Heart left ventricle (tissue), 16 donors: ENCODE measurements at regions not wholly inside any gene's neighbourhood (a gene's known extent, or its start where the extent isn't known, plus 50 kb on each side); places are given as distances from the start of the nearest gene placed in this dataset.
"Not testable (repeated sequence)": the region's sequence is repeated elsewhere in the genome, so short reads cannot be mapped to it uniquely, and the experiment has no call there.

Experiments used
- ATAC-seq, 4 donors: fragments of 200-7000 bp; cut with Tn5 transposase; one replicate each; pipeline ENCODE4 v1.9.1; 2020 to 2022; ENCODE audit warnings: moderate library complexity in 4 of 4, mild to moderate bottlenecking in 3 of 4, moderate number of reproducible peaks in 1 of 4
- DNase-seq, 5 donors: peaks; one replicate each; pipeline ENCODE4 v3.0.0-alpha.2; 2020
- H3K27ac ChIP-seq, 12 donors: fragments of 200-600 bp; sonication (generic) in 4 of 12; one replicate each; pipeline versions ENCODE4 v1.5.0 to v1.8.0; 2016 to 2022; ENCODE audit warnings: mild to moderate bottlenecking in 2 of 12
- H3K27me3 ChIP-seq, 9 donors: fragments of 200-600 bp; sonication (generic) in 2 of 9; one replicate each; pipeline versions ENCODE4 v1.5.1 to v1.8.0; 2016 to 2022; ENCODE audit warnings: mild to moderate bottlenecking in 3 of 9
- H3K36me3 ChIP-seq, 9 donors: fragments of 200-600 bp; sonication (generic) in 2 of 9; one replicate each; pipeline versions ENCODE4 v1.5.0 to v1.8.0; 2018 to 2022; ENCODE audit warnings: mild to moderate bottlenecking in 2 of 9
- H3K4me1 ChIP-seq, 12 donors: fragments of 200-600 bp; sonication (generic) in 4 of 12; one replicate each; pipeline versions ENCODE4 v1.5.0 to v1.8.0; 2016 to 2022; ENCODE audit warnings: mild to moderate bottlenecking in 3 of 12
- H3K4me3 ChIP-seq, 12 donors: fragments of 200-600 bp; sonication (generic) in 4 of 12; one replicate each; pipeline versions ENCODE4 v1.5.0 to v1.8.0; 2017 to 2022; ENCODE audit warnings: mild to moderate bottlenecking in 9 of 12, moderate library complexity in 4 of 12
- H3K9me3 ChIP-seq, 12 donors: fragments of 200-600 bp; sonication (generic) in 4 of 12; one replicate each; pipeline versions ENCODE4 v1.5.0 to v1.8.0; 2016 to 2022; ENCODE audit warnings: mild to moderate bottlenecking in 1 of 12
- CTCF ChIP-seq, 12 donors: fragments of 200-600 bp; sonication (generic) in 4 of 12; IDR thresholded peaks; one replicate each; pipeline versions ENCODE4 v1.5.0 to v1.8.0; 2018 to 2022; ENCODE audit warnings: antibody characterized with exemption in 12 of 12, mild to moderate bottlenecking in 5 of 12
- POLR2A ChIP-seq, 2 donors: fragments of 450-650 bp; IDR thresholded peaks; one replicate each; pipeline ENCODE4 v1.6.1; 2017; ENCODE audit warnings: antibody characterized with exemption in 2 of 2, mild to moderate bottlenecking in 2 of 2, moderate library complexity in 2 of 2
- WGBS, 4 donors: extraction: QIAGEN DNeasy Blood & Tissue Kit in 2 of 4; methylation state at CpG; one replicate each; pipeline versions ENCODE4 v1.1.5 to v1.1.7; 2013 to 2018; 5-methylcytosine and 5-hydroxymethylcytosine counted together
- intact Hi-C, 10 donors: fragments of 100-400 bp; cut with DNase I; formaldehyde crosslinking; loops; one replicate each; pipeline versions ENCODE4 v1.11.1 to v1.14.2; 2022
- donor health status: ischemic (EF 13 %, LVEDD 7.1; RV severe dilation, severe dysfunction).
- donor health status: healthy with polysubstance abuse.
- donor health status: DM: no; HTN: yes; CAD: no.
- donor health status: DM: no; HTN: no; CAD: no.
- donor health status: ischemic (EF 25% LVEDD 6.9; RV normal size, moderate dysfunction).
- donor health status: ischemic (EF 25% LVEDD 5.7; RV mildly dilated, moderate dysfunction).
- donor health status: healthy.
- donor health status: DM: yes; HTN: yes; CAD: no.
- donor health status: ischemic (EF 35%, LVEDD 5.7; RV mildly dilated, moderate dysfunction).
- donor health status: nonischemic (EF 11% LVEDD 7.7; RV severe dilation, severe dysfunction).
- donor health status: DM: yes; HTN: yes; CAD: no.
- donor health status: PGD.
- donor health status: ischemic (EF 29% LVEDD 5.4; RV normal size, mild dysfunction).
- donor health status: nonischemic (EF 23%, LVEDD 6.1; RV moderate dilation, normal function).

- ATAC-seq (no peak), DNase-seq (no peak)
- H3K27ac ChIP-seq: no peak overlapping the region
- intact Hi-C loops: no loop called here
- H3K36me3 ChIP-seq: no peaks in the 10 kb centered on the region
- WGBS, 4 donors: 86 to 91% (median 87%) methylated on average over 6 of the region's 6 CpGs
- no peaks in the 10 kb centered on the region for H3K4me1 ChIP-seq
- TF ChIP-seq CTCF (IDR thresholded peaks at IDR 0.05): no peak
- TF ChIP-seq POLR2A (IDR thresholded peaks at IDR 0.05): no peak
- peaks cover 0 to 6% (median 0%) of the 10 kb centered on the region in 12 donors for H3K9me3 ChIP-seq
- no peaks in the 10 kb centered on the region for H3K27me3 ChIP-seq
- H3K4me3 ChIP-seq: no peak overlapping the region
Observed at GRCh38 chr12:94916663-94917062, 86.8 kb downstream of the NDUFA12 start.

- intact Hi-C loops: no loop called here
- Histone ChIP-seq H3K9me3 (peaks cover 0 to 12% (median 0%) of the 10 kb centered on the region in 12 donors), H3K36me3 (no peaks in the 10 kb centered on the region), H3K27me3 (no peaks in the 10 kb centered on the region), H3K27ac (no peak overlapping the region), H3K4me1 (no peaks in the 10 kb centered on the region), H3K4me3 (no peak overlapping the region)
- DNase-seq (no peak), ATAC-seq (no peak)
- TF ChIP-seq POLR2A (IDR thresholded peaks at IDR 0.05) (no peak), CTCF (IDR thresholded peaks at IDR 0.05) (no peak)
- WGBS, 4 donors: 58 to 69% (median 68%) methylated on average over 4 of the region's 4 CpGs
Observed at GRCh38 chr12:94909663-94910062, 93.8 kb downstream of the NDUFA12 start.

- intact Hi-C loops, DNase-seq, H3K4me3 ChIP-seq, H3K27me3 ChIP-seq, H3K27ac ChIP-seq, H3K36me3 ChIP-seq, H3K9me3 ChIP-seq, ATAC-seq, H3K4me1 ChIP-seq: not testable (repeated sequence)
- WGBS, 4 donors: 87 to 97% (median 94%) methylated on average over 4 of the region's 4 CpGs
Observed at GRCh38 chr12:94905749-94906148, 97.7 kb downstream of the NDUFA12 start.

GRCh38 chr12:94900496-94900895 lies 103.0 kb downstream of the NDUFA12 start:
- no peak overlapping the region for H3K4me3 ChIP-seq
- no peak overlapping the region for H3K27ac ChIP-seq
- no peaks in the 10 kb centered on the region for H3K27me3 ChIP-seq
- peaks cover 0 to 3% (median 0%) of the 10 kb centered on the region in 12 donors for H3K9me3 ChIP-seq
- 56 to 77% (median 64%) methylated on average over 2 of the region's 2 CpGs for WGBS, 4 donors
- no peaks in the 10 kb centered on the region for H3K36me3 ChIP-seq
- TF ChIP-seq CTCF (IDR thresholded peaks at IDR 0.05) (no peak), POLR2A (IDR thresholded peaks at IDR 0.05) (no peak)
- no peaks in the 10 kb centered on the region for H3K4me1 ChIP-seq
- DNase-seq (no peak), ATAC-seq (no peak)
- intact Hi-C loops: no loop called here

GRCh38 chr12:94898388-94898787 lies 105.1 kb downstream of the NDUFA12 start:
- no peak overlapping the region for H3K4me3 ChIP-seq
- intact Hi-C loops: no loop called here

More at GRCh38 chr12:94898388-94898787, 105.1 kb downstream of the NDUFA12 start:
- Histone ChIP-seq H3K36me3 (no peaks in the 10 kb centered on the region), H3K27me3 (no peaks in the 10 kb centered on the region), H3K9me3 (no peaks in the 10 kb centered on the region), H3K27ac (no peak overlapping the region), H3K4me1 (no peaks in the 10 kb centered on the region)
- TF ChIP-seq CTCF (IDR thresholded peaks at IDR 0.05): peak in 4 of 12 donors; percentile 11 to 36 (median 26)
- TF ChIP-seq POLR2A (IDR thresholded peaks at IDR 0.05): no peak
- ATAC-seq: no peak
- DNase-seq: no peak
- 50 to 82% (median 76%) methylated on average over 1 of the region's 1 CpG for WGBS, 4 donors
